ENCODE measurements at regions not wholly inside any gene's neighbourhood (a gene's known extent, or its start where the extent isn't known, plus 50 kb on each side); places are given as distances from the start of the nearest gene placed in this dataset.

DNA sequence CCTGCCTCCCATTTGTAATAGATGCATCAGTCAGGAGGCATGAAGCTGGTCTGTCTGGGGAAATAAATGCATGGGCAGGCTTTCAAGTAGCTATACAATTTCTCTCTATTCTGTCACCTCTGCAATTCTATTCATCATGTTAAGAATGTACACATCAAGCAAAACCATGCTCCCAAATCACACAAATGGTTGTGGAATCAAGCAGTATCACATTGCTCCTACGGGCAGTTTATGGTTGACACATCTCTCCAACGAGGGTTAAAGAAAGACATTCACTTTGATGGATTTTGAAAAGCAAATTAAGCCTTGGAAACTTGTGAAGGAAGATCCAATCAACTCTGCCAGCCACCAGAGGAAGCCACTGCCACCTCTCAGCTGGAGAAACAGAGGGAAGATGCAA, 1277.4 kb upstream of the TMEM132C start:
- Histone ChIP-seq H3K4me2 (ENCODE audit: low read length) (no peak overlapping the region), H3K9me3 (ENCODE audit: low read length) (no peaks in the 10 kb centered on the region), H3K27ac (ENCODE audit: low read depth, low read length, poor library complexity, severe bottlenecking) (no peak overlapping the region), H2AFZ (ENCODE audit: low read length) (no peak overlapping the region), H3K4me1 (ENCODE audit: insufficient read depth, low read length, poor library complexity, severe bottlenecking) (no peaks in the 10 kb centered on the region), H3K36me3 (ENCODE audit: insufficient read depth, low read length) (no peaks in the 10 kb centered on the region), H3K79me2 (ENCODE audit: insufficient read depth, low read depth, low read length) (no peaks in the 10 kb centered on the region), H4K20me1 (ENCODE audit: insufficient read depth, low read length) (no peaks in the 10 kb centered on the region), H3K9me2 (ENCODE audit: insufficient read depth, low read length) (no peaks in the 10 kb centered on the region), H3K4me3 (ENCODE audit: low read depth, low read length, poor library complexity, severe bottlenecking) (no peak overlapping the region)
- POLR2A ChIA-PET, result no interaction called here
- no TSS peak for BruUV-seq (replicated peaks)
- intact Hi-C loops (cut with micrococcal nuclease; ENCODE audit: unreplicated experiment), result no loop called here
- DNase-seq (ENCODE audit: low spot score), result no peak
- CTCF ChIA-PET (ENCODE audit: unreplicated experiment), result no interaction called here
- no peak for TF ChIP-seq EZH2phosphoT487 (IDR thresholded peaks at IDR 0.05; ENCODE audit: borderline replicate concordance, low read depth, low read length)
- TF ChIP-seq, protein P1, sequence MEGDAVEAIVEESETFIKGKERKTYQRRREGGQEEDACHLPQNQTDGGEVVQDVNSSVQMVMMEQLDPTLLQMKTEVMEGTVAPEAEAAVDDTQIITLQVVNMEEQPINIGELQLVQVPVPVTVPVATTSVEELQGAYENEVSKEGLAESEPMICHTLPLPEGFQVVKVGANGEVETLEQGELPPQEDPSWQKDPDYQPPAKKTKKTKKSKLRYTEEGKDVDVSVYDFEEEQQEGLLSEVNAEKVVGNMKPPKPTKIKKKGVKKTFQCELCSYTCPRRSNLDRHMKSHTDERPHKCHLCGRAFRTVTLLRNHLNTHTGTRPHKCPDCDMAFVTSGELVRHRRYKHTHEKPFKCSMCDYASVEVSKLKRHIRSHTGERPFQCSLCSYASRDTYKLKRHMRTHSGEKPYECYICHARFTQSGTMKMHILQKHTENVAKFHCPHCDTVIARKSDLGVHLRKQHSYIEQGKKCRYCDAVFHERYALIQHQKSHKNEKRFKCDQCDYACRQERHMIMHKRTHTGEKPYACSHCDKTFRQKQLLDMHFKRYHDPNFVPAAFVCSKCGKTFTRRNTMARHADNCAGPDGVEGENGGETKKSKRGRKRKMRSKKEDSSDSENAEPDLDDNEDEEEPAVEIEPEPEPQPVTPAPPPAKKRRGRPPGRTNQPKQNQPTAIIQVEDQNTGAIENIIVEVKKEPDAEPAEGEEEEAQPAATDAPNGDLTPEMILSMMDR (conservative IDR thresholded peaks at IDR 0.05; ENCODE audit: low read length), result no peak

DNA sequence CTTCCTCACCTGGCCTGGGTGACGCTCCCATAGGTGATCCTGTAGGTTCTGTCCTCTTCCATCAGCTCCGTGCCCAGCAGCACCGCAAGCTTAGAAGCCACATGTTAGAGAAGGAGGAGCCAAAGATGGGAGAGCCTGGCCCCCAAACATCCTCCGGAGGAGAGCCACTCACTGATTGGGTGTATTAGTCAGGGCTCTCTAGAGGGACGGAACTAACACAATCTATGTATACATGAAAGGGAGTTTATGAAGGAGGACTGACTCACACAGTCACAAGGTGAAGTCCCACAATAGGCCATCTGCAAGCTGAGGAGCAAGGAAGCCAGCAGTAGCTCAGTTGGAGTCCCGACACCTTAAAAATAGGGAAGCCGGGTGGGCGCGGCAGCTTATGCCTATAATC, 1273.1 kb upstream of the TMEM132C start:
- CTCF ChIA-PET (ENCODE audit: unreplicated experiment), result no interaction called here
- no peak overlapping the region for H3K27ac ChIP-seq (ENCODE audit: low read depth, low read length, poor library complexity, severe bottlenecking)
- TF ChIP-seq, protein P1 (conservative IDR thresholded peaks at IDR 0.05; ENCODE audit: low read length), result no peak
- no peak for TF ChIP-seq EZH2phosphoT487 (IDR thresholded peaks at IDR 0.05; ENCODE audit: borderline replicate concordance, low read depth, low read length)
- no peak overlapping the region for H2AFZ ChIP-seq (ENCODE audit: low read length)
- DNase-seq (ENCODE audit: low spot score), result no peak
- H3K4me3 ChIP-seq (ENCODE audit: low read depth, low read length, poor library complexity, severe bottlenecking), result no peak overlapping the region
- H3K4me2 ChIP-seq (ENCODE audit: low read length), result no peak overlapping the region
- no peaks in the 10 kb centered on the region for H3K9me2 ChIP-seq (ENCODE audit: insufficient read depth, low read length)
- no peaks in the 10 kb centered on the region for H3K4me1 ChIP-seq (ENCODE audit: insufficient read depth, low read length, poor library complexity, severe bottlenecking)
- no peaks in the 10 kb centered on the region for H3K79me2 ChIP-seq (ENCODE audit: insufficient read depth, low read depth, low read length)
- intact Hi-C loops (cut with micrococcal nuclease; ENCODE audit: unreplicated experiment), result no loop called here
- POLR2A ChIA-PET, result no interaction called here
- H3K9me3 ChIP-seq (ENCODE audit: low read length), result no peaks in the 10 kb centered on the region
- BruUV-seq (replicated peaks), result no TSS peak
- H3K36me3 ChIP-seq (ENCODE audit: insufficient read depth, low read length), result no peaks in the 10 kb centered on the region
- H4K20me1 ChIP-seq (ENCODE audit: insufficient read depth, low read length), result no peaks in the 10 kb centered on the region

DNA sequence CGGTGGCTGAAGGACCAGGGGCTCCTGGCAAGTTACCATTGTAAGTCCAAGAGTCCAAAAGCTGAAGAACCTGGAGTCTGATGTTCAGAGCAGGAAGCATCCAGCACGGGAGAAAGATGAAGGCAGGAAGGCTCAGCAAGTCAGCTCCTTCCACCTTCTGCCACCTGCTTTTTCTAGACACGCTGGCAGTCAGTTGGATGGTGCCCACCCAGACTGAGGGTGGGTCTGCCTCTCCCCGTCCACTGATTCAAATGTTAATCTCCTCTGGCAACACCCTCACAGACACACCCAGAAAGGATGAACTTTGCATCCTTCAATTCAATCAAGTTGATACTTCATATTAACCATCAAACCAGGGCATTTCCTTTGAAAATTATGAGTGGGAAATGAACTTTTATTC, 1272.4 kb upstream of the TMEM132C start:
- BruUV-seq (replicated peaks), result no TSS peak
- H3K36me3 ChIP-seq (ENCODE audit: insufficient read depth, low read length), result no peaks in the 10 kb centered on the region
- H4K20me1 ChIP-seq (ENCODE audit: insufficient read depth, low read length), result no peaks in the 10 kb centered on the region
- no peak overlapping the region for H3K4me3 ChIP-seq (ENCODE audit: low read depth, low read length, poor library complexity, severe bottlenecking)
- TF ChIP-seq, protein P1 (conservative IDR thresholded peaks at IDR 0.05; ENCODE audit: low read length), result no peak
- no peak for TF ChIP-seq EZH2phosphoT487 (IDR thresholded peaks at IDR 0.05; ENCODE audit: borderline replicate concordance, low read depth, low read length)
- no peaks in the 10 kb centered on the region for H3K4me1 ChIP-seq (ENCODE audit: insufficient read depth, low read length, poor library complexity, severe bottlenecking)
- CTCF ChIA-PET (ENCODE audit: unreplicated experiment), result no interaction called here
- no peak overlapping the region for H3K4me2 ChIP-seq (ENCODE audit: low read length)
- DNase-seq (ENCODE audit: low spot score), result no peak
- no peaks in the 10 kb centered on the region for H3K9me3 ChIP-seq (ENCODE audit: low read length)
- POLR2A ChIA-PET, result no interaction called here
- no peak overlapping the region for H2AFZ ChIP-seq (ENCODE audit: low read length)
- no peak overlapping the region for H3K27ac ChIP-seq (ENCODE audit: low read depth, low read length, poor library complexity, severe bottlenecking)
- no peaks in the 10 kb centered on the region for H3K79me2 ChIP-seq (ENCODE audit: insufficient read depth, low read depth, low read length)
- no peaks in the 10 kb centered on the region for H3K9me2 ChIP-seq (ENCODE audit: insufficient read depth, low read length)
- intact Hi-C loops (cut with micrococcal nuclease; ENCODE audit: unreplicated experiment), result no loop called here
